ENCODE measurements at regions not wholly inside any gene's neighbourhood (a gene's known extent, or its start where the extent isn't known, plus 50 kb on each side); places are given as distances from the start of the nearest gene placed in this dataset.

DNA sequence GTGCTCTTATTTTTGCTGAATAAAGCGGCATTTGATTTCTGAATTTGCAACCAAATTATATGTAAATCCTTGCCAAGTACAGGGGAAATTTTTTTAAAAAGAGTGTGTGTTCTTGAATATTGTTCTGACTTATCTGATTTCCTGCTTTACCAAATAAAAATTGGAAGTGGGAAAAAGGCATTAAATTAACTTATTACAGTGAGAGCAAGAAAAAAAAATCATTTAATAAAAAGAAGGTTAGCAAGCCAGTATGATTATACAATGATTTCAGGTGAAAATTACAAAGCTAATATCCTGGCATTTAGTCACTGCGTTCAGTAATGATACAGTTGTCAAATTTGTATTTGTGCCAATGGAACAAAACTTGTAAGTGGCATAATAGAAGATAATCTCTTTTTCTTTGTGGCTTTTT lies 82.1 kb upstream of the PPARA start:
- TF ChIP-seq TAF1 (IDR thresholded peaks at IDR 0.05; ENCODE audit: borderline replicate concordance, low read depth, low read length) (no peak), POLR2AphosphoS5 (IDR thresholded peaks at IDR 0.05; ENCODE audit: low read depth, low read length) (no peak), POLR2A (IDR thresholded peaks at IDR 0.05; ENCODE audit: low read depth, low read length) (no peak)

All from GM12892 (cell line).